Nucleus accumbens (tissue), 56 donors: ENCODE measurements at regions not wholly inside any gene's neighbourhood (a gene's known extent, or its start where the extent isn't known, plus 50 kb on each side); places are given as distances from the start of the nearest gene placed in this dataset.
"Not testable (repeated sequence)": the region's sequence is repeated elsewhere in the genome, so short reads cannot be mapped to it uniquely, and the experiment has no call there.

Experiments
- DNase-seq, 56 donors: peaks; one replicate each; lab custom pipeline; 2025; lab: John Stamatoyannopoulos, UW

GRCh38 chr9:129422032-129422842 lies 198.7 kb downstream of the C9orf50 start:
- no peak for DNase-seq

- DNase-seq, result no peak
Observed at GRCh38 chr9:129421371-129421770, 199.5 kb downstream of the C9orf50 start.

GRCh38 chr9:129420721-129421120 lies 200.2 kb downstream of the C9orf50 start:
- no peak for DNase-seq

GRCh38 chr9:129419382-129419899 lies 201.5 kb downstream of the C9orf50 start:
- no peak for DNase-seq

- no peak for DNase-seq
Observed at GRCh38 chr9:129418451-129418850, 202.4 kb downstream of the C9orf50 start.

GRCh38 chr9:129416821-129417539 lies 203.9 kb downstream of the C9orf50 start:
- DNase-seq, result no peak

- DNase-seq, result no peak
Observed at GRCh38 chr9:129415942-129416651, 204.8 kb downstream of the C9orf50 start.

- no peak for DNase-seq
Observed at GRCh38 chr9:129414993-129415941, 205.6 kb downstream of the C9orf50 start.

GRCh38 chr9:129414377-129414992 lies 206.4 kb downstream of the C9orf50 start:
- DNase-seq, result peak in 25 of 56 donors; percentile 24 to 76 (median 43)

- peak; percentile 63 to 98 (median 93) for DNase-seq
Observed at GRCh38 chr9:129413537-129414376, 207.1 kb downstream of the C9orf50 start.

GRCh38 chr9:129412814-129413536 lies 207.9 kb downstream of the C9orf50 start:
- DNase-seq, result peak in 40 of 56 donors; percentile 29 to 76 (median 55)

- DNase-seq, result not testable (repeated sequence)
Observed at GRCh38 chr9:129412176-129412813, 208.6 kb downstream of the C9orf50 start.

- no peak for DNase-seq
Observed at GRCh38 chr9:129411501-129412175, 209.3 kb downstream of the C9orf50 start.

- no peak for DNase-seq
Observed at GRCh38 chr9:129410226-129410625, 210.7 kb downstream of the C9orf50 start.

- DNase-seq, result peak in 32 of 56 donors; percentile 19 to 79 (median 48)
Observed at GRCh38 chr9:129408535-129409215, 212.2 kb downstream of the C9orf50 start.

GRCh38 chr9:129407905-129408452 lies 212.9 kb downstream of the C9orf50 start:
- no peak for DNase-seq
